GM21737 (cell line): ENCODE measurements at regions not wholly inside any gene's neighbourhood (a gene's known extent, or its start where the extent isn't known, plus 50 kb on each side); places are given as distances from the start of the nearest gene placed in this dataset.

Experiments used
- ATAC-seq: cut with Tn5 transposase; IDR thresholded peaks from one replicate; pipeline ENCODE4 v1.9.1; 2021; ENCODE audit warnings: mild to moderate bottlenecking, moderate library complexity; ENCODE audit not compliant: unreplicated experiment

- ATAC-seq, result no peak
Measured at GRCh38 chr12:124433879-124434278, 133.5 kb downstream of the NCOR2 start.

GRCh38 chr12:124433147-124433874 is 134.1 kb downstream of the NCOR2 start:
- ATAC-seq, result no peak

- ATAC-seq, result no peak
Measured at GRCh38 chr12:124432376-124432775, 135.0 kb downstream of the NCOR2 start.

GRCh38 chr12:124431971-124432370 is 135.4 kb downstream of the NCOR2 start:
- no peak for ATAC-seq

GRCh38 chr12:124430491-124430890 is 135.6 kb downstream of the RFLNA start:
- ATAC-seq, result no peak

- no peak for ATAC-seq
Measured at GRCh38 chr12:124429535-124429934, 134.6 kb downstream of the RFLNA start.

GRCh38 chr12:124428792-124429281 is 133.9 kb downstream of the RFLNA start:
- no peak for ATAC-seq

- ATAC-seq, result no peak
Measured at GRCh38 chr12:124428136-124428791, 133.4 kb downstream of the RFLNA start.

GRCh38 chr12:124426594-124427555 is 132.0 kb downstream of the RFLNA start:
- ATAC-seq, result no peak

GRCh38 chr12:124425667-124426066 is 130.8 kb downstream of the RFLNA start:
- ATAC-seq, result no peak

- ATAC-seq, result no peak
Measured at GRCh38 chr12:124424516-124424905, 129.6 kb downstream of the RFLNA start.

- ATAC-seq, result no peak
Measured at GRCh38 chr12:124423761-124424515, 129.0 kb downstream of the RFLNA start.

- no peak for ATAC-seq
Measured at GRCh38 chr12:124422570-124423523, 128.0 kb downstream of the RFLNA start.

- no peak for ATAC-seq
Measured at GRCh38 chr12:124422142-124422569, 127.3 kb downstream of the RFLNA start.

- ATAC-seq, result no peak
Measured at GRCh38 chr12:124420996-124421674, 126.2 kb downstream of the RFLNA start.

GRCh38 chr12:124420041-124420995 is 125.4 kb downstream of the RFLNA start:
- ATAC-seq, result no peak

- ATAC-seq, result no peak
Measured at GRCh38 chr12:124419292-124420040, 124.6 kb downstream of the RFLNA start.
